OCI-LY7 (cell line): ENCODE measurements at regions not wholly inside any gene's neighbourhood (a gene's known extent, or its start where the extent isn't known, plus 50 kb on each side); places are given as distances from the start of the nearest gene placed in this dataset.

Experiments used
- CTCF ChIP-seq: fragments of 200-600 bp; sonication (generic); conservative IDR thresholded peaks from 2 replicates; pipeline ENCODE4 v1.5.1; 2014; ENCODE audit warnings: mild to moderate bottlenecking, antibody characterized with exemption, low read length, moderate library complexity, mixed read lengths
- EZH2phosphoT487 ChIP-seq: fragments of 200-600 bp; sonication (generic); IDR thresholded peaks from 2 replicates; pipeline ENCODE4 v1.6.1; 2018; ENCODE audit warnings: low read depth, borderline replicate concordance, mild to moderate bottlenecking, mixed run types, antibody characterized with exemption, low read length, moderate library complexity, mixed read lengths

GRCh38 chr1:244204004-244204403, 152.9 kb downstream of the ZBTB18 start:
- TF ChIP-seq EZH2phosphoT487 (no peak), CTCF (no peak)
